ENCODE measurements at regions not wholly inside any gene's neighbourhood (a gene's known extent, or its start where the extent isn't known, plus 50 kb on each side); places are given as distances from the start of the nearest gene placed in this dataset.

- TF ChIP-seq CTCF (IDR thresholded peaks at IDR 0.05; ENCODE audit: control extremely low read depth in 1 of 3, insufficient read depth in 1 of 3, low read depth in 1 of 3, low read length in 3 of 3): no peak
- TF ChIP-seq RAD21 (IDR thresholded peaks at IDR 0.05 in 1 of 2, conservative IDR thresholded peaks at IDR 0.05 in 1 of 2; ENCODE audit: low read depth in 2 of 2, low read length in 2 of 2): no peak
- TF ChIP-seq POLR2AphosphoS5 (IDR thresholded peaks at IDR 0.05; ENCODE audit: low read depth, low read length): no peak
- TF ChIP-seq YY1 (IDR thresholded peaks at IDR 0.05; ENCODE audit: low read depth, low read length): no peak
- TF ChIP-seq EZH2 (IDR thresholded peaks at IDR 0.05; ENCODE audit: low read depth, low read length, severe bottlenecking): no peak
Observed at GRCh38 chr6:153832543-153832942, 206.5 kb upstream of the OPRM1 start.
